ENCODE measurements at regions not wholly inside any gene's neighbourhood (a gene's known extent, or its start where the extent isn't known, plus 50 kb on each side); places are given as distances from the start of the nearest gene placed in this dataset.

DNA sequence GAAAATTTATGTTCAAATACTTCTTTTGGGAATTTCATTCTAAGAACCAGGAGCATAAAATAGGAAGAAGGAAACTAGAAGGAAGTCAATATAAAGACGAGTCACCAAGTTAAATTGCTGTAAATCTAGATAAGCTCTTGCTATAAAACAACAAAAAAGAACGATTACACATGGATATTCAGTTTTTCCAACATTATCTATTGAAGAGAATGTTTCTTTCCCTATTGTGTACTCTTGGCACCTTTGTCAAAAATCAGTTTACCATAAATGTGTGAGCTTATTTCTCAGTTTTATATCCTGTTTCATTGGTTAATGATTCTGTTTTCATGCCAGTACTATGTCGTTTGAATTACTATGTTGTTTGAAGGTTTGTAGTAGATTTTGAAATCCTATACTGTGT is 536.3 kb upstream of the MKI67 start:
- no peak for DNase-seq (ENCODE audit: low read depth)

- DNase-seq (ENCODE audit: low read depth) = no peak
These were observed 538.5 kb upstream of the MKI67 start for GRCh38 chr10:128664729-128665128.

DNA sequence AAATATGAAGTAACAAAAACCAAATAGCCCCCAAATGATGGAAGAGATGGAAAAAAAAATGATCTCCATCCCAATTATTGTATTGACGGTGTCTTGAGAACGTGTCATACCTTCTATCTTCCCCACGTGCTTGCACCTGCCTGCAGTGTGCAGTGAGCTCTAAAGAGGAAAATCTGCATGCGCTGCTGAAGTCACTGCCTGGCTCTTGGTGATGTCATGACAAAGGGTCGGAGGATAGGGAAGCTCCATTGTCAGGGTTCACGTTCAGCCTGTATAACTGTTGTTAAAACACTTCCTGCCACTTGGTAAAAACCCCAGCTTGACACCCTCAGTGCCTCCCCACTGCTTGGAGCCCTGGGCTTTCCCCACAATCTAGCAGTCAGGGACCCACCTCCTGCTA is 549.2 kb upstream of the MKI67 start:
- no peak for DNase-seq (ENCODE audit: low read depth)

DNA sequence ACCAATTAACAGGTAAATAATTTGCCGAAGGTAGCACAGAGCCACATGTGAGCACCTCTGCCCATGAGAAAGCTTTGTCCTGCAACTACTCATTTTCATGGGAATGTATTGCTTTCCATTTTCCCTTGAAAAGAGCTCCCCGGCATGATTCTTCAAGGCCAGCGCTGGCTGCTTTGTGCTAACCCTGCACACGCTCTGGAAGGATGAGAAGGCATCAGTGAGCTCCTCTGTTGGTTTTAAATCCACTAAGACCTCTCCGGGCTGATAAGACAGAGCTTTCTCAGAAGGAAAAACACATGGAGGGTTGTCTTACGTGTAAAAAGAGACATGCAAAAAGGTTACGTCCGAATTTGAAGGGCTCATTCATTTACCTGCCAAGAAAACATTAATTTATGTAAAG is 553.9 kb upstream of the MKI67 start:
- no peak for DNase-seq (ENCODE audit: low read depth)

GRCh38 chr10:128684215-128684614 is 558.0 kb upstream of the MKI67 start:
- no peak for DNase-seq (ENCODE audit: low read depth)

- no peak for DNase-seq (ENCODE audit: low read depth)
These were observed 560.5 kb upstream of the MKI67 start for GRCh38 chr10:128686630-128687278.

GRCh38 chr10:128687408-128687807 is 561.2 kb upstream of the MKI67 start:
- DNase-seq (ENCODE audit: low read depth) = no peak

GRCh38 chr10:128687927-128688549 is 561.8 kb upstream of the MKI67 start:
- DNase-seq (ENCODE audit: low read depth) = no peak

GRCh38 chr10:128689667-128690066 is 563.4 kb upstream of the MKI67 start:
- DNase-seq (ENCODE audit: low read depth) = no peak

DNA sequence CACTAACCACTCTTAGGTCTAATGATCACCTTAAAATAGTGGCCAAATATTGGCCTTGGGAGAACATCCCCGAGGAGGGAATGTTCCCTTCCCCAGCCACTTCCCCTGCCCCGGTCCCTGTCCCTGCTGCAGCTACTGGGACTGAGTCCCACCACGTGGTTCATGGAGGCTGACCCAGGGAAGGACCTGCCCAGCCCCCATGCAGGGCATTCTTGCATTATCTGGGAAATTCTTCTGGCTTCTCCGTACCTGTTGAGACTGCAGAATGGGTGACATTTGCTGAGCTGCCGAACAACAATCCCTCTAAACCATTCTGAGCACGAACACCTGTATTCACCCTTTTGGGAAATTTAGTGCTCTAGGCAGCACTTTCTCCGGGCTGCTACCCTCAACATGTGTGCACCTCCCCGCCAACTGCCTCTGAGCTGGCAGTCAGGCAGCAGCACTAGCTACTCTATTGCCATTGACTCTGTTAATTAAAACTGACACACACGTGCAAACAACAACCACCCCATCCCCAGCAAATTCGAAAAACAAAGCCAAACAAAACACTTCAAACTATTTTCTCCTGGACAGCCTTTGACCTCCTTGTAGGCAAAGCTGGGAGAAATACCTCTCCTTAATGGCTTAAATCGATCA is 567.4 kb upstream of the MKI67 start:
- DNase-seq (ENCODE audit: low read depth) = no peak

DNA sequence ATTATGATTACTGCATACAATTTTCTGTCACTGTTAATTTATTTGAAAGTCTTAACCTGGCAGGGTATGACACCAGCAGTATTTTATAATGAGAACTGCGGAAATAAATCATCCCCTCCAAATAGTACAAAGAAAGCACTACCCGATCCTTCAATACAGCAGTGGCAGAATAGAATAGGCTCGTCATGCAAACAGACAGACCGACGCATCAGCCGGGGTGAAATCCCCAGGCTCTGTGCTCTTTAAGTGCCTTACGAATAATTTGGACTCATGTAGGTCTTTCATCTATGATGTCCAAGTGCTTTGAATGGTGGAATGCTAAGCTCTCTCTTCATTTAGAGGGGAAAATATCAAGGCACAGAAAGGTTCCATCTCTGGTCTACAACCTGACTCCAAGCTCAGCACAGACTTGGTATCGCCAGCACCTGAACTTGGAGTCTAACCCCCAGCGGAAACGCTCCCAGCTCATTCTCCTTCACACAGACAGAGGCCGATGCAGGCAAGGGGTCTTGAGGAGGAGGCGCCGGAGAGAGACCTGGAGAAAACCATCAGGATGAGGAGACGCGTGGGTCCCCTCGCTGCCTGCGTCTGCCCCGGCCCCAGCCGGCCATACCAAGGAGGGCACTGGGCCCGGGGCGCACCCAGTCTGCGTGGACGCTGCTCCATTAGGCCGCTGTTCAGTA is 568.1 kb upstream of the MKI67 start:
- no peak for DNase-seq (ENCODE audit: low read depth)

GRCh38 chr10:128694851-128695725 is 568.9 kb upstream of the MKI67 start:
- DNase-seq (ENCODE audit: low read depth) = no peak

GRCh38 chr10:128695931-128696330 is 569.7 kb upstream of the MKI67 start:
- no peak for DNase-seq (ENCODE audit: low read depth)

DNA sequence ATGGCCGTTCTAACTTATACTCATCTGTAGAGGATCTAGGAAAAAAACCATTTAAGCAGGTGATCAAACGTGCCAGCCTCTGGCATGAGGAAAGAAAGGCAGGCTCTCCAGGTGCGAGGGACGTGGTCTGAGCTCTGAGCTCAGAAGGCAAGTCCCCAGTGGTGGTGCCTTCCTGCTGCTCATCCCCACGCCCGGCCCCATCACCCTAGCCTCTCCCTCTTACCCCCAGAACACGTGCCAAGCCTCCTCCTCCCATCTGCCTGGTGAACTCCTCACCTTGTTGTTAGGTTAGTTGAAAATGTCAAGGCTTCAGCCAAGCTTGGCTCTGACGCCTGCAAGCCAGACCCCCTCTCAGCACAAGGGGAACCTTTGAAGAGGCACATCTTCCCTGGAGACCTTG is 571.2 kb upstream of the MKI67 start:
- no peak for DNase-seq (ENCODE audit: low read depth)

DNA sequence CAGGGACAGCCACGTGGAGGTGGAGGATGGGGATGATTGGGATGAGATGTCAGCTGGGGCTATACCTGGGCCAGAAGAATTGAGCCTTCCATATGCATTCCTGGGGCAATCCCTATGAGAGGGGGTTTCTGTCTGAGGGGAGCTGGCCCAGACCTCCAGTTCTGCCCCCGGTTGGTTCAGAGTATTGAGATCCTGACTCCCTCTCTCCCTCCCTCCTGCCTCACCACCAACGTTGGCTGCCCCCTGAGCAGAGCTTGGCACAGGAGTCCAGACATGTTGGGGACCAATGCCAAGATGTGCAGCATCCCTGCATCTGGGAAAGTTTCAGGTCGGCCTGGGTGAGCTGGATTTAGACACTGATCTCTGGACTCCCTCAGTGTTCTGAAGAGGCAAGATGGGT is 575.2 kb upstream of the MKI67 start:
- no peak for DNase-seq (ENCODE audit: low read depth)

GRCh38 chr10:128701837-128702236 is 575.6 kb upstream of the MKI67 start:
- DNase-seq (ENCODE audit: low read depth) = no peak

- DNase-seq (ENCODE audit: low read depth) = no peak
These were observed 578.5 kb upstream of the MKI67 start for GRCh38 chr10:128704716-128705115.

DNA sequence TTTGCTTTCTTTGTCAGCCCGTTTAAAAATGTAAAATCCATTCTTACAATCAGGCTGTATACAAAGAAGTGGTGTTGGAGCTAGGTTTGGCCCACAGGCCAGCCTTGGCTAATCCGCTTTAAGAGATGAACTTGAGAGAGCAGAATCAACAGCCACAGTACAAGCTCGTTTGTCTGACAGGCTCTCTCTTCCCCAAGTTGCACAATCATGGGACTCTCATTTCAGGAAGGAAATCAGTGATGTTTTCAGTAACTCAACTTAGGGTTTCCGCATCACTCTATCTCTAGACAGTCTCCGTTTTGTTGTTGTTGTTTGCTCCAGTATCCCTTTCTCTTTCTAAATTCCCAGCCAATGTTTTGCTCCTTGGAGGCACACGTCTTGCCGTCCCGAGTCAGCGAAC is 582.0 kb upstream of the MKI67 start:
- DNase-seq (ENCODE audit: low read depth) = no peak

- DNase-seq (ENCODE audit: low read depth) = no peak
These were observed 583.5 kb upstream of the MKI67 start for GRCh38 chr10:128709686-128710085.

DNA sequence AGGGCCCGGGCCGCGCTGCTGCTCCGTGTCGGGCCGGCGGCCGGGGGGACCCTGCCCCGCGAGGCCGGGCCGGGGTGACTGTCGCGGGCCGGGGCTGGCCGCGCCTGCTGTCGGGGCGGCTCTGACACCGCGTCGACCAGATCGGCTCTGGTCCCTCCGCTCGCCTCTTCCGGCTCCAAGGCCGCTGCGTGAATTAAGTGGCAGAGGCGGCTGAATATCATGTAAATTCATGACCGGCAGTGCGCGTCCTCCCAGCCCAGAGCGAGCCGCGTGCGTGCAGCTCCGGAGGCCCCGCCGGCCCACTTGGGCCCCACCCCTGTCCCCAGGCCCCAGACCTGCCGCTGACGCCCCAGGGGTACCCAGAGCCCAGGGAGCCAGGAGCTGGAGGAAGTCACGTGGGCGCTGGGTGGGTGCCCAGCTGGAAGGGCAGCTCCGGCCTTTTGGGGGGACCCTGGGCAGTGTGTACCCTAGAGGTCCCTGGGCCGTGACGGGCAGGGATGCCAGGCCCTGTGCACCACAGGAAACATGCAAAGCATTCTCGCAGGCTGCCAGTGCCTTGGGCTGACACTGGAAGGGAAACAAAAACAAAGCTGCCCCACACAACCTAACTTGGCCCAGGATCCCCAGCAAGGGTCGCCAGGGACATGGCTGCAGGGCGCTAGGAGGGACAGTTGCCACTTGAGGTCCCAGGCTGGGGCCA is 584.0 kb upstream of the MKI67 start:
- DNase-seq (ENCODE audit: low read depth) = no peak

GRCh38 chr10:128710798-128711183 is 584.6 kb upstream of the MKI67 start:
- DNase-seq (ENCODE audit: low read depth) = no peak

GRCh38 chr10:128711806-128712205 is 585.6 kb upstream of the MKI67 start:
- DNase-seq (ENCODE audit: low read depth) = no peak

All from stromal cell of bone marrow (primary cell).